PFSK-1 (cell line): ENCODE measurements at regions not wholly inside any gene's neighbourhood (a gene's known extent, or its start where the extent isn't known, plus 50 kb on each side); places are given as distances from the start of the nearest gene placed in this dataset.

Experiments
- POLR2AphosphoS5 ChIP-seq: IDR thresholded peaks from 2 replicates; pipeline ENCODE4 v1.6.1; 2012; ENCODE audit warnings: low read depth, mild to moderate bottlenecking, control low read depth, low read length, moderate library complexity
- REST ChIP-seq, 2 experiments: IDR thresholded peaks; 2 replicates each; pipeline versions ENCODE4 v1.6.1 to v1.8.0; 2011 to 2012; ENCODE audit warnings: low read depth in 2 of 2, low read length in 2 of 2, control low read depth in 1 of 2, inconsistent platforms in 1 of 2, mild to moderate bottlenecking in 1 of 2, moderate library complexity in 1 of 2; ENCODE audit not compliant: insufficient read depth in 1 of 2
- SIN3A ChIP-seq: IDR thresholded peaks from 2 replicates; pipeline ENCODE4 v1.6.1; 2012; ENCODE audit warnings: mild to moderate bottlenecking, low read length, moderate library complexity, borderline replicate concordance; ENCODE audit not compliant: insufficient read depth
- TAF1 ChIP-seq: IDR thresholded peaks from 2 replicates; pipeline ENCODE4 v1.6.1; 2012; ENCODE audit warnings: low read length, control low read depth, borderline replicate concordance; ENCODE audit not compliant: insufficient read depth

- TF ChIP-seq REST (IDR thresholded peaks at IDR 0.05; ENCODE audit: insufficient read depth in 1 of 2, low read depth in 2 of 2, low read length in 2 of 2), result no peak
- no peak for TF ChIP-seq POLR2AphosphoS5
- no peak for TF ChIP-seq SIN3A
- no peak for TF ChIP-seq TAF1
Measured at GRCh38 chr4:29051381-29051965, 1668.7 kb upstream of the PCDH7 start.
